HAP-1 (cell line): ENCODE measurements at regions not wholly inside any gene's neighbourhood (a gene's known extent, or its start where the extent isn't known, plus 50 kb on each side); places are given as distances from the start of the nearest gene placed in this dataset.
"Not testable (repeated sequence)": the region's sequence is repeated elsewhere in the genome, so short reads cannot be mapped to it uniquely, and the experiment has no call there.

Experiments used
- DNase-seq, 2 experiments: peaks; one replicate each; pipeline ENCODE4 v3.0.0-alpha.2; 2016 to 2020; ENCODE audit warnings: low spot score in 2 of 2
- H3K27me3 ChIP-seq: fragments of 250-450 bp; sonication (Bioruptor Pico); 2 replicates; pipeline ENCODE4 v1.5.1; 2020; ENCODE audit warnings: low read depth, mild to moderate bottlenecking, moderate library complexity
- H3K36me3 ChIP-seq: fragments of 250-450 bp; sonication (Bioruptor Pico); replicated peaks from 2 replicates; pipeline ENCODE4 v1.5.1; 2020; ENCODE audit warnings: mild to moderate bottlenecking
- H3K4me1 ChIP-seq: fragments of 250-450 bp; sonication (Bioruptor Pico); 2 replicates; pipeline ENCODE4 v1.5.1; 2020; ENCODE audit warnings: mild to moderate bottlenecking
- H3K4me3 ChIP-seq: fragments of 250-450 bp; sonication (Bioruptor Pico); 2 replicates; pipeline ENCODE4 v1.5.1; 2020; ENCODE audit warnings: mild to moderate bottlenecking, moderate library complexity
- H3K9me3 ChIP-seq: fragments of 250-450 bp; sonication (Bioruptor Pico); 2 replicates; pipeline ENCODE4 v1.5.1; 2020; ENCODE audit warnings: mild to moderate bottlenecking, moderate library complexity
- in situ Hi-C: fragments of 300-500 bp; cut with MboI; formaldehyde crosslinking; loops from 3 replicates; pipeline ENCODE4 v1.14.3; 2020; ENCODE audit warnings: low sequenced_read_pairs, inconsistent platforms, mixed read lengths

GRCh38 chr17:71022758-71023157 is 853.4 kb downstream of the KCNJ2 start:
- Histone ChIP-seq H3K36me3 (no peaks in the 10 kb centered on the region), H3K4me1 (no peaks in the 10 kb centered on the region), H3K9me3 (no peaks in the 10 kb centered on the region), H3K27me3 (no peaks in the 10 kb centered on the region), H3K4me3 (no peak overlapping the region)
- DNase-seq = no peak
- in situ Hi-C loops = no loop called here

GRCh38 chr17:71023249-71024030 is 854.1 kb downstream of the KCNJ2 start:
- Histone ChIP-seq H3K27me3 (no peaks in the 10 kb centered on the region), H3K4me3 (no peak overlapping the region), H3K9me3 (no peaks in the 10 kb centered on the region), H3K36me3 (no peaks in the 10 kb centered on the region), H3K4me1 (no peaks in the 10 kb centered on the region)
- in situ Hi-C loops = no loop called here
- no peak for DNase-seq

- no peak for DNase-seq
- Histone ChIP-seq H3K36me3 (no peaks in the 10 kb centered on the region), H3K4me1 (no peaks in the 10 kb centered on the region), H3K27me3 (no peaks in the 10 kb centered on the region), H3K9me3 (no peaks in the 10 kb centered on the region), H3K4me3 (no peak overlapping the region)
- in situ Hi-C loops = no loop called here
Measured at GRCh38 chr17:71024172-71024571, 854.8 kb downstream of the KCNJ2 start.

GRCh38 chr17:71024969-71025368 is 855.6 kb downstream of the KCNJ2 start:
- Histone ChIP-seq H3K36me3 (no peaks in the 10 kb centered on the region), H3K9me3 (no peaks in the 10 kb centered on the region), H3K4me3 (no peak overlapping the region), H3K27me3 (no peaks in the 10 kb centered on the region), H3K4me1 (no peaks in the 10 kb centered on the region)
- no peak for DNase-seq
- in situ Hi-C loops = no loop called here

- no peaks in the 10 kb centered on the region for H3K9me3 ChIP-seq
- H3K4me1 ChIP-seq = no peaks in the 10 kb centered on the region
- DNase-seq = no peak
- in situ Hi-C loops = no loop called here
- no peaks in the 10 kb centered on the region for H3K36me3 ChIP-seq
- no peaks in the 10 kb centered on the region for H3K27me3 ChIP-seq
- H3K4me3 ChIP-seq = no peak overlapping the region
Measured at GRCh38 chr17:71029246-71029645, 859.9 kb downstream of the KCNJ2 start.

GRCh38 chr17:71031286-71031685 is 862.0 kb downstream of the KCNJ2 start:
- in situ Hi-C loops, H3K9me3 ChIP-seq, H3K4me1 ChIP-seq, H3K36me3 ChIP-seq, H3K4me3 ChIP-seq, H3K27me3 ChIP-seq, DNase-seq: not testable (repeated sequence)

- no peaks in the 10 kb centered on the region for H3K9me3 ChIP-seq
- no peak overlapping the region for H3K4me3 ChIP-seq
- no peaks in the 10 kb centered on the region for H3K27me3 ChIP-seq
- H3K4me1 ChIP-seq = no peaks in the 10 kb centered on the region
- in situ Hi-C loops = no loop called here
- DNase-seq = no peak
- H3K36me3 ChIP-seq = no peaks in the 10 kb centered on the region
Measured at GRCh38 chr17:71032746-71033273, 863.5 kb downstream of the KCNJ2 start.

GRCh38 chr17:71033336-71033735 is 864.0 kb downstream of the KCNJ2 start:
- in situ Hi-C loops = no loop called here
- DNase-seq = no peak
- H3K36me3 ChIP-seq = no peaks in the 10 kb centered on the region
- no peaks in the 10 kb centered on the region for H3K4me1 ChIP-seq
- no peaks in the 10 kb centered on the region for H3K9me3 ChIP-seq
- H3K4me3 ChIP-seq = no peak overlapping the region
- H3K27me3 ChIP-seq = no peaks in the 10 kb centered on the region

GRCh38 chr17:71035226-71035625 is 865.9 kb downstream of the KCNJ2 start:
- in situ Hi-C loops = no loop called here
- H3K9me3 ChIP-seq = no peaks in the 10 kb centered on the region
- H3K4me1 ChIP-seq = no peaks in the 10 kb centered on the region
- no peak overlapping the region for H3K4me3 ChIP-seq
- H3K27me3 ChIP-seq = no peaks in the 10 kb centered on the region
- DNase-seq = no peak
- H3K36me3 ChIP-seq = no peaks in the 10 kb centered on the region

- H3K27me3 ChIP-seq = no peaks in the 10 kb centered on the region
- no peak overlapping the region for H3K4me3 ChIP-seq
- DNase-seq = no peak
- H3K9me3 ChIP-seq = no peaks in the 10 kb centered on the region
- H3K36me3 ChIP-seq = no peaks in the 10 kb centered on the region
- H3K4me1 ChIP-seq = no peaks in the 10 kb centered on the region
- in situ Hi-C loops = no loop called here
Measured at GRCh38 chr17:71037386-71037785, 868.1 kb downstream of the KCNJ2 start.

- in situ Hi-C loops = no loop called here
- H3K36me3 ChIP-seq = no peaks in the 10 kb centered on the region
- H3K4me3 ChIP-seq = no peak overlapping the region
- no peak for DNase-seq
- H3K27me3 ChIP-seq = no peaks in the 10 kb centered on the region
- H3K9me3 ChIP-seq = no peaks in the 10 kb centered on the region
- H3K4me1 ChIP-seq = no peaks in the 10 kb centered on the region
Measured at GRCh38 chr17:71039391-71039790, 870.1 kb downstream of the KCNJ2 start.

- H3K27me3 ChIP-seq = no peaks in the 10 kb centered on the region
- no peaks in the 10 kb centered on the region for H3K4me1 ChIP-seq
- H3K9me3 ChIP-seq = no peaks in the 10 kb centered on the region
- no peak for DNase-seq
- no peaks in the 10 kb centered on the region for H3K36me3 ChIP-seq
- no peak overlapping the region for H3K4me3 ChIP-seq
- in situ Hi-C loops = no loop called here
Measured at GRCh38 chr17:71052971-71053370, 883.6 kb downstream of the KCNJ2 start.

- Histone ChIP-seq H3K36me3 (no peaks in the 10 kb centered on the region), H3K4me1 (no peaks in the 10 kb centered on the region), H3K4me3 (no peak overlapping the region), H3K27me3 (no peaks in the 10 kb centered on the region), H3K9me3 (no peaks in the 10 kb centered on the region)
- DNase-seq = no peak
- in situ Hi-C loops = no loop called here
Measured at GRCh38 chr17:71055128-71055527, 885.8 kb downstream of the KCNJ2 start.

- Histone ChIP-seq H3K27me3 (no peaks in the 10 kb centered on the region), H3K4me1 (no peaks in the 10 kb centered on the region), H3K9me3 (no peaks in the 10 kb centered on the region), H3K36me3 (no peaks in the 10 kb centered on the region), H3K4me3 (no peak overlapping the region)
- in situ Hi-C loops = no loop called here
- no peak for DNase-seq
Measured at GRCh38 chr17:71057448-71057847, 888.1 kb downstream of the KCNJ2 start.

GRCh38 chr17:71057938-71058337 is 888.6 kb downstream of the KCNJ2 start:
- Histone ChIP-seq H3K27me3 (no peaks in the 10 kb centered on the region), H3K4me1 (no peaks in the 10 kb centered on the region), H3K9me3 (no peaks in the 10 kb centered on the region), H3K4me3 (no peak overlapping the region), H3K36me3 (no peaks in the 10 kb centered on the region)
- in situ Hi-C loops = no loop called here
- no peak for DNase-seq
